LNCaP clone FGC (cell line): ENCODE measurements at regions not wholly inside any gene's neighbourhood (a gene's known extent, or its start where the extent isn't known, plus 50 kb on each side); places are given as distances from the start of the nearest gene placed in this dataset.
"Not testable (repeated sequence)": the region's sequence is repeated elsewhere in the genome, so short reads cannot be mapped to it uniquely, and the experiment has no call there.

Experiments
- DNase-seq: peaks from one replicate; pipeline ENCODE4 v3.0.0-alpha.2; 2011; ENCODE audit warnings: low read depth
- H3K4me3 ChIP-seq: 2 replicates; pipeline ENCODE4 v1.5.1; 2011; ENCODE audit warnings: mild to moderate bottlenecking, low read depth, low read length, control low read depth
- CTCF ChIP-seq: IDR thresholded peaks from 2 replicates; pipeline ENCODE4 v1.5.1; 2012; ENCODE audit warnings: mild to moderate bottlenecking; ENCODE audit not compliant: control insufficient read depth, insufficient read depth; ENCODE audit errors: extremely low read depth

- no peak for DNase-seq
- TF ChIP-seq CTCF, result no peak
- no peak overlapping the region for H3K4me3 ChIP-seq
These were observed 64.0 kb upstream of the DIO2 start for GRCh38 chr14:80275208-80275850.

- H3K4me3 ChIP-seq, DNase-seq: not testable (repeated sequence)
These were observed 63.0 kb upstream of the DIO2 start for GRCh38 chr14:80274310-80274709.

- no peak overlapping the region for H3K4me3 ChIP-seq
- no peak for TF ChIP-seq CTCF
- no peak for DNase-seq
These were observed 60.1 kb upstream of the DIO2 start for GRCh38 chr14:80271389-80271788.

- no peak overlapping the region for H3K4me3 ChIP-seq
- no peak for DNase-seq
- TF ChIP-seq CTCF, result no peak
These were observed 58.1 kb upstream of the DIO2 start for GRCh38 chr14:80269353-80269925.

GRCh38 chr14:80266930-80267329 lies 55.6 kb upstream of the DIO2 start:
- H3K4me3 ChIP-seq, result no peak overlapping the region
- DNase-seq, result peak; percentile 19
- TF ChIP-seq CTCF, result no peak

- TF ChIP-seq CTCF, result no peak
- H3K4me3 ChIP-seq, result no peak overlapping the region
- peak; percentile 80 for DNase-seq
These were observed 53.4 kb upstream of the DIO2 start for GRCh38 chr14:80264702-80265101.
